22Rv1 (cell line): ENCODE measurements at regions not wholly inside any gene's neighbourhood (a gene's known extent, or its start where the extent isn't known, plus 50 kb on each side); places are given as distances from the start of the nearest gene placed in this dataset.

ENCODE experiments used
- H3K27ac ChIP-seq: fragments of 450-650 bp; 2 replicates; pipeline ENCODE4 v1.5.1; 2017
- ZFX ChIP-seq: fragments of 450-650 bp; IDR thresholded peaks from 2 replicates; pipeline ENCODE4 v1.6.1; 2017; ENCODE audit warnings: antibody characterized with exemption, borderline replicate concordance
- TF ChIP-seq, protein P1 (sequence below): fragments of 450-650 bp; IDR thresholded peaks from 2 replicates; pipeline ENCODE4 v1.5.1; 2017; ENCODE audit warnings: mild to moderate bottlenecking

DNA sequence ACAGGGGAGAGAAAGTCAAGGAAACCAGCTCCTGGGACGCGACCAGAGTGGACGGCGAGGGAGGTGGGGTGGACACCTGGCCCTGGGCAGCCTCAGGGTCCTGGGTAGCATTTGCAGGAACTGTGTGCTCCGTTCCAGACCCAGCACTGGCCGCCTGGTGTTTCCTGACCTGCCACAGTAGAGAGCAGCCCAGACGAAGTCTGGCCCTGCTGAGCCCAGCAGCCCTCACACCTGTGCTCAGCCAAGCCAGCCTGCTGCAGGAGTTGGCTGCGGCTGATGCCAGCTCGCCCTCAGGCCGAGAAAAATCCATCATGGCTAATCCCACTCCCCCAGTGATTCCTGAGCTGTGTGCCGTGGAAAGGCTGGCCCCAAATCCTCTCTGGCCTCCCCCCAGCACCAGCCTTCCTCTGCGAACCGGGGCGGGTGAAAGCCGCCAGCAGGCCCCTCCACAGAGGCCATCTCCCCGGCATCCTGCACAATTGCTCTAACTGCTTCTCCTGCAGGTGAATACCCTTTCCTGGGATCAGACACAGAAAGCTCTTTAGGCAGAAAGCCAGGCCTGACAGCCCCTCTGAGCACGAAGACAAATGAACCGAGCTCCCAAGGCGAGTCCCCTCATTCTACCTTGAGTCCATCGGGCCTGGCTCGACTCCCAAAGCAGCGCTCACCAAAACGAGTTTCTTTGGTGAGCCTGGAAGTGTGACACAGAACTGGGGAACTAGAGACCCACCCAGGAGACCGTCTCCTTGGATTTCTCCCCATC, 88.6 kb downstream of the RTL6 start:
- H3K27ac ChIP-seq = no peak overlapping the region
- TF ChIP-seq, protein P1, sequence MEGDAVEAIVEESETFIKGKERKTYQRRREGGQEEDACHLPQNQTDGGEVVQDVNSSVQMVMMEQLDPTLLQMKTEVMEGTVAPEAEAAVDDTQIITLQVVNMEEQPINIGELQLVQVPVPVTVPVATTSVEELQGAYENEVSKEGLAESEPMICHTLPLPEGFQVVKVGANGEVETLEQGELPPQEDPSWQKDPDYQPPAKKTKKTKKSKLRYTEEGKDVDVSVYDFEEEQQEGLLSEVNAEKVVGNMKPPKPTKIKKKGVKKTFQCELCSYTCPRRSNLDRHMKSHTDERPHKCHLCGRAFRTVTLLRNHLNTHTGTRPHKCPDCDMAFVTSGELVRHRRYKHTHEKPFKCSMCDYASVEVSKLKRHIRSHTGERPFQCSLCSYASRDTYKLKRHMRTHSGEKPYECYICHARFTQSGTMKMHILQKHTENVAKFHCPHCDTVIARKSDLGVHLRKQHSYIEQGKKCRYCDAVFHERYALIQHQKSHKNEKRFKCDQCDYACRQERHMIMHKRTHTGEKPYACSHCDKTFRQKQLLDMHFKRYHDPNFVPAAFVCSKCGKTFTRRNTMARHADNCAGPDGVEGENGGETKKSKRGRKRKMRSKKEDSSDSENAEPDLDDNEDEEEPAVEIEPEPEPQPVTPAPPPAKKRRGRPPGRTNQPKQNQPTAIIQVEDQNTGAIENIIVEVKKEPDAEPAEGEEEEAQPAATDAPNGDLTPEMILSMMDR = no peak
- TF ChIP-seq ZFX = no peak

DNA sequence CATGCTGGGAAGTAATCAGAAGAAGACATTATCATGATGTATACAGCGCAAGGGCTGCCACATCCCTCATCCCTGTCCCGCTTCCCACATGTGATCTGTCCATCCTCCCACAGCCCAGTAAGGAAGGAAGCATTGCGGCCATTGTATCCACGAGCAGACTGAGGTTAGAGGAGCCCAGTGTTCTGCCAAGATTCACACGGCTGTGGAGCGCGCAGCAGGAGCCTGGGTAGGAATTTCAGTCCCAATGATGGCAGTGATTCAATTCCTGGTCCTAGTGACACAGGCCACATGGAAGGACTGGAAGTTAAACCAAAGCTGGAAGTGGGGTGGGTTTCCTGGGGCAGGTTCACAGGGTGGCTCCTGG, 89.2 kb downstream of the RTL6 start:
- no peak for TF ChIP-seq ZFX
- H3K27ac ChIP-seq = no peak overlapping the region

DNA sequence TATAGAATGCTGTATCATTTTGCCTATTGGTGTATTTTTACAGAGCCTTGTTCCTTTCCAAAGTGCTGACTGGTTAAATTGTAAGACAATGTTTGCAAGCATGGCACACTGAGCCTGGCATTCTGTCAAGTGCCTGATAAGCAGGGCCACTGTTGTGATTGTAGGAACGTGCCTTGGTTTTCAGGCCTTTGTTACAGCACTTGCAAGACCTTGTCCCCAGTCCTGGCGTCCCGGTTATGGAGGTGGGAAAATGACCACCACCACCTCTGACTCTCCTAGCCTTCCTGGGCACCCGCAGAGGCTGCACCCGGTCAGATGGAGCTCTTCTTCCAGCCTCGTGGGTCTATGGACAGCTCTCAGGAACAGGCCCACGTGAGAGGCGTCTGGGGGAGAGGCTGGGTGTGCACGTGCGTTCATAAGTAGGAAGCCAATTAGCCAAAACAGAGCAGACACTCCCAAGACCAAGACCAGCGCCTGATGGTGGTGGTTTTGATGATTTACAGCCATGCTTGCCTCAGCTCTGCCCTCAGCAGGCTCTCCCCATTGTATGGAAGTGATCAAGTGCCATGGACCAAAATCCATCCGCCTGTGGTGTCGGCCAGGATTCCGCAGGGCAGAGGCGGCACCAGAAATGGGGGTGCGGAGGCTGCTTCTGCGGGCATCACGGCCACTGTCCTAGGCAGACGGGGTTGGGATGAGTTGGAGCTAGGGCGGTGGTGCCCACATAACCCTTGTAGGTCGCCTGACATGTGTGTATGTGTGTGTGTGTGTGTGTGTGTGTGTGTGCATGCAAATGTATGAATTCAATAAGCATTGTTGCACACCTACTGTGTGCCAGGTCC, 89.8 kb downstream of the RTL6 start:
- H3K27ac ChIP-seq = no peak overlapping the region
- no peak for TF ChIP-seq ZFX
- TF ChIP-seq, protein P1 = no peak

DNA sequence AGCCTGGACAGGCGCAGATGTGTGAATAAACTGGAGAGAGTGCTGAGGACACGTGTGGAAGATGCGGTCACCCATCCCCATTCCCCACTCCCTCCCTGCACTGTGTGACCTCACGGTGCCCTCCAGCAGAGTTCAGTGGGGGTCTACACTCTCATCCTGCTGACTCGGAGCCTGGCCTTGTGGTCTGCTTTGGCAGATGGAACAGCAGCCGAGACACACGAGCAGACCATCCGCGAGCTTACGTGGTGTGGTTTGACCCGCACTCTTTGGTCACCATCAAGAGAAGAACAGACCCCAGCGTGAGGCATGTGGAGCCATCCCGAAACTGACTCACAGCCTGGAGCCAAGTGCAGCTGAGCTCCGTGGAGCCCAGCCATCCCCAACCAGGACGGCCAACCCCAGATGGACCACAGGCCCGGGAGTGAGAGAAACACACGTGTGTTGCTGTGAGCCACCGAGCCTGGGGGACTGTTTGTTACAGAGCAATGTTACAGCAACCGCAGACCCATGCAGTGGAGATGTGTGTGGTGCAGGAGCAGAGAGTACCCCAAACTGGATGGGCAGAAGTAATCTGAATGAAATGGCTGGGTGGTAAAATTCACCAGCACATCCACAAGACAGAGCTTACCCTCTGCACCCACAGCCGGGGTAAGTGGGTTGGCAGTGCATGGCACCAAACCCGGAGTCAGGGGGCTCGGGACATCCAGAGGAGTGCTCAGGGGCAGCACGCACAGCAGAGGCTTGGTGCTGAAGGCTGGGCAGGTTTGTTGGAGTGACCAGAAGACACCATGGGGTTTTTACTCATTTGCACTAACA, 90.7 kb downstream of the RTL6 start:
- H3K27ac ChIP-seq = no peak overlapping the region
- TF ChIP-seq, protein P1 = no peak
- TF ChIP-seq ZFX = no peak

DNA sequence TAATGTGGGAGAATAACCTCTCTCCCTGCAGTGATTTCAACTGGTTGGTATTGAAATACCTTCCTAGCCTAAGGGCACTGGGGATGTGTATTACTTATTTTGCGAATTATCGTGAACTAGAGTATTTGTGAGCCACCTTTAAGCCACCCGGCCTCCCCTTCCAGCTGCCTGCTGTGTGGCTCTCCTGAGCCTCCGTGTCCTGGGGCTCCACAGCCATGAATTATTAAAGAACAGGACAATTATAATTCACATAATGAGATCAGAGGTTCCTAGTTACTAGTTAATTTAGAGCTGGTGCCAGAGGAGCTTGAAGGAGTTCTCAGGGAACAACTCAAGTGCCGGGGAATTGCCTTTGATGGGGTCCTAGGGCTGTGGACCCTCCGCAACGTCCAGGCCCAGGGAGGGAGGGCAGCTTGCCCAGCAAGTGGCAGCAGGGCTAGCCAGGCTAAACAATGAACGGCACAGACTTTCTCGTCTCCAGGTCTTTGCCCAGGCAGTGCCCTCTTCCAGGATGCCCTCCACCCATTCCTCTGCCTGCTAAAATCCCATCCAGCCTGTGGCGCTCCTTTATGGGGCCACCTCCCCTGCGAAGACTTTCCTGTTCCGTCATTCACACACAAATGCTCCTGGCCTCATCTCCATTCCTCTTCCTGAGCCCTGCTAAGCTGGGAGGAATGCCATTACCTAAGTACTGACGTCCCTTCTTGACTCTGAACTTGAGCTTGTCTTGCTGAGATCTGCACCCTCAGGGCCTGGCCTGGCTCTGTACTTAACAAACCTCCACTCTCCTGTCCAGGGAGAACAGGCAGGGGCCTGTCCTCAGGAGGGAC, 91.5 kb downstream of the RTL6 start:
- H3K27ac ChIP-seq = no peak overlapping the region
- TF ChIP-seq ZFX = no peak
- TF ChIP-seq, protein P1 = no peak

DNA sequence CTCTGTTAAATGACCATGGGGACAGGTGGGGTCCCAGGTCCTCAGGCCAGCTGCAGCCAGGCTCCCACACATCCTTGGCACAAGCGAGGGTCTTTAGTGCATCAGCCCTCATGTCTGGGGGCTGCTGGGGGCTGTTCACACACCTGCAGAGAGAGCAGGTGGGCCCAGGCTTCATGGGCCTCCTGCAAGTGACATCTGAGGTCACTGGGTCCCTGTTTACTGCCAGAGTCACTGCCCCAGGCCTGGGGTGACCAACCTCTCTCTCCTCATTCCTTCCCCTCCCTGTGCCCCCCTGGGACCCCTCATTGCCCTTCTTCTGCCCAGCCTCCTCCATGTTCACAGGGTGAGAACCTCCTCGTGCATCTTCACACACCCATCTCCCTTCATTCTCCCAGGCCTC, 92.4 kb downstream of the RTL6 start:
- no peak for TF ChIP-seq ZFX
- TF ChIP-seq, protein P1 = no peak

More for the DNA sequence above, 92.4 kb downstream of the RTL6 start:
- H3K27ac ChIP-seq = no peak overlapping the region
